H9 (cell line): ENCODE measurements at regions not wholly inside any gene's neighbourhood (a gene's known extent, or its start where the extent isn't known, plus 50 kb on each side); places are given as distances from the start of the nearest gene placed in this dataset.

Experiments
- DNase-seq: peaks from one replicate; pipeline ENCODE4 v3.0.0-alpha.2; 2017
- H2AFZ ChIP-seq: one replicate; pipeline ENCODE4 v1.6.1; 2013; ENCODE audit warnings: mild to moderate bottlenecking, low read length, control low read depth, moderate library complexity
- H2AK5ac ChIP-seq: 2 replicates; pipeline ENCODE4 v1.6.1; 2013; ENCODE audit warnings: low read length, control low read depth, mixed read lengths; ENCODE audit not compliant: insufficient read length
- H2BK120ac ChIP-seq: one replicate; pipeline ENCODE4 v1.6.1; 2013; ENCODE audit warnings: low read depth, mild to moderate bottlenecking, low read length, control low read depth, inconsistent platforms; ENCODE audit not compliant: poor library complexity, severe bottlenecking
- H2BK12ac ChIP-seq: 2 replicates; pipeline ENCODE4 v1.6.1; 2013; ENCODE audit warnings: low read length, control low read depth, mixed read lengths, low read depth; ENCODE audit not compliant: insufficient read length
- H2BK15ac ChIP-seq: 2 replicates; pipeline ENCODE4 v1.6.1; 2013; ENCODE audit warnings: low read depth, low read length, control low read depth
- H2BK20ac ChIP-seq: one replicate; pipeline ENCODE4 v1.6.1; 2013; ENCODE audit warnings: low read depth, mild to moderate bottlenecking, low read length, control low read depth, inconsistent platforms; ENCODE audit not compliant: poor library complexity, severe bottlenecking
- H2BK5ac ChIP-seq: 2 replicates; pipeline ENCODE4 v1.6.1; 2013; ENCODE audit warnings: low read length, control low read depth, mixed read lengths; ENCODE audit not compliant: insufficient read length
- H3K14ac ChIP-seq: 2 replicates; pipeline ENCODE4 v1.6.1; 2013; ENCODE audit warnings: low read length, control low read depth; ENCODE audit not compliant: insufficient read depth
- H3K18ac ChIP-seq: 2 replicates; pipeline ENCODE4 v1.6.1; 2013; ENCODE audit warnings: low read depth, mild to moderate bottlenecking, mixed read lengths, low read length, control low read depth; ENCODE audit not compliant: insufficient read length
- H3K23ac ChIP-seq: 2 replicates; pipeline ENCODE4 v1.6.1; 2013; ENCODE audit warnings: low read length, control low read depth, mixed read lengths, low read depth; ENCODE audit not compliant: insufficient read length
- H3K23me2 ChIP-seq: 2 replicates; pipeline ENCODE4 v1.6.1; 2013; ENCODE audit warnings: low read depth, mild to moderate bottlenecking, mixed read lengths, low read length, control low read depth; ENCODE audit not compliant: insufficient read length, poor library complexity, severe bottlenecking
- H3K27ac ChIP-seq: 2 replicates; pipeline ENCODE4 v1.5.1; 2013; ENCODE audit warnings: low read length, control low read depth, mixed read lengths, low read depth; ENCODE audit not compliant: insufficient read length
- H3K27me3 ChIP-seq: 2 replicates; pipeline ENCODE4 v1.6.1; 2013; ENCODE audit warnings: low read length, control low read depth, inconsistent platforms; ENCODE audit not compliant: insufficient read depth
- H3K4ac ChIP-seq: 2 replicates; pipeline ENCODE4 v1.6.1; 2013; ENCODE audit warnings: low read depth, mild to moderate bottlenecking, control low read depth, inconsistent platforms, low read length, moderate library complexity
- H3K4me1 ChIP-seq: 2 replicates; pipeline ENCODE4 v1.6.1; 2013; ENCODE audit warnings: low read length, control low read depth, inconsistent platforms; ENCODE audit not compliant: insufficient read depth
- H3K4me2 ChIP-seq: 2 replicates; pipeline ENCODE4 v1.6.1; 2013; ENCODE audit warnings: low read length, control low read depth, mixed read lengths; ENCODE audit not compliant: insufficient read length, insufficient read depth
- H3K56ac ChIP-seq: 2 replicates; pipeline ENCODE4 v1.6.1; 2013; ENCODE audit warnings: low read depth, mild to moderate bottlenecking, mixed read lengths, low read length, control low read depth; ENCODE audit not compliant: insufficient read length
- H3K79me1 ChIP-seq: 2 replicates; pipeline ENCODE4 v1.6.1; 2013; ENCODE audit warnings: low read depth, mild to moderate bottlenecking, moderate library complexity, low read length, control low read depth, inconsistent platforms; ENCODE audit not compliant: insufficient read depth, poor library complexity, severe bottlenecking
- H3K79me2 ChIP-seq: 2 replicates; pipeline ENCODE4 v1.6.1; 2013; ENCODE audit warnings: low read length, control low read depth, inconsistent platforms; ENCODE audit not compliant: insufficient read depth
- H3K9ac ChIP-seq: 2 replicates; pipeline ENCODE4 v1.6.1; 2013; ENCODE audit warnings: low read length, control low read depth, mixed read lengths; ENCODE audit not compliant: insufficient read length; ENCODE audit errors: extremely low read depth
- H3K9me3 ChIP-seq: one replicate; pipeline ENCODE4 v1.6.1; 2013; ENCODE audit warnings: low read depth, low read length, inconsistent platforms; ENCODE audit not compliant: control insufficient read depth
- H3T11ph ChIP-seq: one replicate; pipeline ENCODE4 v1.6.1; 2013; ENCODE audit warnings: mild to moderate bottlenecking, low read length, control low read depth, inconsistent platforms
- H4K20me1 ChIP-seq: one replicate; pipeline ENCODE4 v1.6.1; 2013; ENCODE audit not compliant: control insufficient read depth, insufficient read length, insufficient read depth
- H4K5ac ChIP-seq: 2 replicates; pipeline ENCODE4 v1.6.1; 2013; ENCODE audit warnings: low read depth, mild to moderate bottlenecking, mixed read lengths, low read length, control low read depth; ENCODE audit not compliant: insufficient read length
- H4K8ac ChIP-seq: replicated peaks from 2 replicates; pipeline ENCODE4 v1.6.1; 2013; ENCODE audit warnings: low read length, control low read depth, mixed read lengths, low read depth; ENCODE audit not compliant: insufficient read length
- H4K91ac ChIP-seq: 2 replicates; pipeline ENCODE4 v1.6.1; 2013; ENCODE audit warnings: low read depth, mild to moderate bottlenecking, moderate library complexity, mixed read lengths, low read length, control low read depth; ENCODE audit not compliant: insufficient read length
- H3K27ac Mint-ChIP-seq, 3 experiments: 2 replicates in 2 of 3; 3 replicates in 1 of 3; pipeline ENCODE4 v1.8.0; 2020 to 2021; ENCODE audit warnings: mixed read lengths in 3 of 3, mild to moderate bottlenecking in 1 of 3, moderate library complexity in 1 of 3
- H3K27me3 Mint-ChIP-seq: 2 replicates; pipeline ENCODE4 v1.8.0; 2021; ENCODE audit warnings: low read depth, mild to moderate bottlenecking, moderate library complexity, mixed read lengths
- H3K36me3 Mint-ChIP-seq, 3 experiments: 2 replicates in 2 of 3; 3 replicates in 1 of 3; pipeline ENCODE4 v1.8.0; 2020 to 2021; ENCODE audit warnings: low read depth in 3 of 3, mixed read lengths in 3 of 3; ENCODE audit not compliant: insufficient read depth in 1 of 3
- H3K4me1 Mint-ChIP-seq, 2 experiments: 2 replicates each; pipeline ENCODE4 v1.8.0; 2020; ENCODE audit warnings: mixed read lengths in 2 of 2
- H3K4me3 Mint-ChIP-seq, 2 experiments: 2 replicates in 1 of 2; 3 replicates in 1 of 2; pipeline ENCODE4 v1.8.0; 2020 to 2021; ENCODE audit warnings: mild to moderate bottlenecking in 2 of 2, mixed read lengths in 2 of 2, moderate library complexity in 1 of 2
- H3K9me3 Mint-ChIP-seq, 2 experiments: 2 replicates in 1 of 2; 3 replicates in 1 of 2; pipeline ENCODE4 v1.8.0; 2020; ENCODE audit warnings: mild to moderate bottlenecking in 2 of 2, mixed read lengths in 2 of 2, moderate library complexity in 1 of 2
- CTCF ChIP-seq: fragments of 200-600 bp; sonication (generic); conservative IDR thresholded peaks from 3 replicates; pipeline ENCODE4 v1.8.0; 2021; ENCODE audit warnings: antibody characterized with exemption, mild to moderate bottlenecking
- WGBS: extraction: QIAGEN DNeasy Blood & Tissue Kit; methylation state at CpG from one replicate; pipeline ENCODE4 v1.1.7; 2013; ENCODE audit warnings: missing lambda C conversion rate, low lambda C conversion rate, mixed read lengths; ENCODE audit not compliant: insufficient read length; ENCODE audit errors: extremely low coverage; 5-methylcytosine and 5-hydroxymethylcytosine counted together

GRCh38 chr16:75983741-75984381 lies 257.6 kb upstream of the CPHXL start:
- Mint-ChIP-seq H3K27me3 (peaks cover 11% of the 10 kb centered on the region), H3K4me3 (no peak overlapping the region), H3K9me3 (no peaks in the 10 kb centered on the region; a peak in 1 of 5 replicates), H3K4me1 (peaks cover 14 to 18% of the 10 kb centered on the region in 2 experiments), H3K27ac (no peak overlapping the region), H3K36me3 (no peaks in the 10 kb centered on the region; a peak in 1 of 7 replicates)
- Histone ChIP-seq H2BK120ac (no peak overlapping the region), H3K27me3 (no peaks in the 10 kb centered on the region), H2AFZ (no peak overlapping the region), H4K91ac (no peak overlapping the region), H4K5ac (no peak overlapping the region), H3K27ac (no peak overlapping the region), H3K79me1 (no peaks in the 10 kb centered on the region), H4K8ac (no peak overlapping the region), H3K9me3 (no peaks in the 10 kb centered on the region), H2BK5ac (no peak overlapping the region), H3K56ac (no peak overlapping the region), H3K23me2 (no peaks in the 10 kb centered on the region), H2BK12ac (no peak overlapping the region), H3K9ac (no peak overlapping the region), H3K79me2 (no peaks in the 10 kb centered on the region), H3K18ac (no peak overlapping the region), H2AK5ac (no peak overlapping the region), H2BK20ac (no peak overlapping the region), H3K4ac (no peak overlapping the region), H3K23ac (no peak overlapping the region), H3T11ph (no peak overlapping the region), H3K4me1 (peaks cover 4% of the 10 kb centered on the region), H4K20me1 (no peaks in the 10 kb centered on the region), H3K14ac (no peak overlapping the region), H2BK15ac (no peak overlapping the region), H3K4me2 (peak overlapping the region; percentile 30)
- WGBS, result no CpG with 5 or more reads among the region's 4 CpGs
- TF ChIP-seq CTCF, result no peak
- no peak for DNase-seq
